ENCODE measurements at regions not wholly inside any gene's neighbourhood (a gene's known extent, or its start where the extent isn't known, plus 50 kb on each side); places are given as distances from the start of the nearest gene placed in this dataset.

GRCh38 chr5:124114911-124115310 lies 602.9 kb downstream of the CSNK1G3 start:
- TF ChIP-seq CTCF (IDR thresholded peaks at IDR 0.05) = no peak
- H3K9ac ChIP-seq (ENCODE audit: insufficient read depth, low read length, poor library complexity, severe bottlenecking) = no peak overlapping the region
- H3K9me3 Mint-ChIP-seq = peaks cover 0 to 5% (median 3%) of the 10 kb centered on the region in 7 donors

GRCh38 chr5:124111886-124112285 lies 599.9 kb downstream of the CSNK1G3 start:
- DNase-seq = no peak
- Mint-ChIP-seq H3K9me3 (peaks cover 0 to 5% (median 3%) of the 10 kb centered on the region in 7 donors), H3K36me3 (no peaks in the 10 kb centered on the region), H3K27me3 (ENCODE audit: low read depth in 3 of 3) (peaks cover 0 to 2% (median 0%) of the 10 kb centered on the region in 3 donors), H3K4me1 (no peaks in the 10 kb centered on the region), H3K4me3 (no peak overlapping the region), H3K27ac (no peak overlapping the region)
- H4K20me1 ChIP-seq (ENCODE audit: insufficient read depth, low read length) = no peaks in the 10 kb centered on the region
- H3K9me3 ChIP-seq (replicated peaks in 1 of 2; ENCODE audit: control insufficient read depth in 1 of 2, insufficient read depth in 1 of 2, low read length in 2 of 2) = no peaks in the 10 kb centered on the region
- H3K36me3 ChIP-seq (replicated peaks in 1 of 2; ENCODE audit: control insufficient read depth in 1 of 2, insufficient read depth in 2 of 2, low read length in 2 of 2) = no peaks in the 10 kb centered on the region
- H3K27me3 ChIP-seq (ENCODE audit: control insufficient read depth in 2 of 2, insufficient read depth in 2 of 2, low read length in 2 of 2) = no peaks in the 10 kb centered on the region
- H3K4me3 ChIP-seq (replicated peaks in 1 of 3; ENCODE audit: low read depth in 2 of 3, low read length in 3 of 3) = no peak overlapping the region
- WGBS (ENCODE audit: insufficient coverage) = 83% methylated on average over 1 of the region's 2 CpGs
- no peak for TF ChIP-seq CTCF (IDR thresholded peaks at IDR 0.05)
- H3K27ac ChIP-seq (ENCODE audit: low read depth in 1 of 2, low read length in 2 of 2) = no peak overlapping the region
- intact Hi-C loops (cut with micrococcal nuclease) = no loop called here
- no peak overlapping the region for H3K9ac ChIP-seq (ENCODE audit: insufficient read depth, low read length, poor library complexity, severe bottlenecking)
- no peaks in the 10 kb centered on the region for H3K79me2 ChIP-seq (ENCODE audit: insufficient read depth, low read length)
- H3K4me2 ChIP-seq (replicated peaks; ENCODE audit: extremely low read depth, low read length, poor library complexity, severe bottlenecking) = no peak overlapping the region
- no peak overlapping the region for H2AFZ ChIP-seq (ENCODE audit: insufficient read depth, low read depth, low read length, poor library complexity, severe bottlenecking)
- no peaks in the 10 kb centered on the region for H3K4me1 ChIP-seq (ENCODE audit: control insufficient read depth in 1 of 2, insufficient read depth in 2 of 2, low read length in 2 of 2)

More at GRCh38 chr5:124114911-124115310, 602.9 kb downstream of the CSNK1G3 start:
- Mint-ChIP-seq H3K4me3 (no peak overlapping the region), H3K27ac (no peak overlapping the region), H3K36me3 (no peaks in the 10 kb centered on the region), H3K27me3 (ENCODE audit: low read depth in 3 of 3) (peaks cover 0 to 2% (median 0%) of the 10 kb centered on the region in 3 donors), H3K4me1 (no peaks in the 10 kb centered on the region)
- intact Hi-C loops (cut with micrococcal nuclease) = no loop called here
- no peaks in the 10 kb centered on the region for H3K4me1 ChIP-seq (ENCODE audit: control insufficient read depth in 1 of 2, insufficient read depth in 2 of 2, low read length in 2 of 2)
- H3K36me3 ChIP-seq (replicated peaks in 1 of 2; ENCODE audit: control insufficient read depth in 1 of 2, insufficient read depth in 2 of 2, low read length in 2 of 2) = no peaks in the 10 kb centered on the region
- no peak overlapping the region for H2AFZ ChIP-seq (ENCODE audit: insufficient read depth, low read depth, low read length, poor library complexity, severe bottlenecking)
- H4K20me1 ChIP-seq (ENCODE audit: insufficient read depth, low read length) = no peaks in the 10 kb centered on the region
- H3K79me2 ChIP-seq (ENCODE audit: insufficient read depth, low read length) = no peaks in the 10 kb centered on the region
- H3K9me3 ChIP-seq (replicated peaks in 1 of 2; ENCODE audit: control insufficient read depth in 1 of 2, insufficient read depth in 1 of 2, low read length in 2 of 2) = no peaks in the 10 kb centered on the region
- no peak overlapping the region for H3K27ac ChIP-seq (ENCODE audit: low read depth in 1 of 2, low read length in 2 of 2)
- no peak for DNase-seq
- H3K4me3 ChIP-seq (replicated peaks in 1 of 3; ENCODE audit: low read depth in 2 of 3, low read length in 3 of 3) = no peak overlapping the region
- H3K27me3 ChIP-seq (ENCODE audit: control insufficient read depth in 2 of 2, insufficient read depth in 2 of 2, low read length in 2 of 2) = no peaks in the 10 kb centered on the region
- no peak overlapping the region for H3K4me2 ChIP-seq (replicated peaks; ENCODE audit: extremely low read depth, low read length, poor library complexity, severe bottlenecking)

Data from CD14-positive monocyte (primary cell).